Myocyte (in vitro differentiated cells): ENCODE measurements at regions not wholly inside any gene's neighbourhood (a gene's known extent, or its start where the extent isn't known, plus 50 kb on each side); places are given as distances from the start of the nearest gene placed in this dataset.
A peak's percentile ranks its signal among the peaks of the same experiment; 100 is the strongest.

Experiments used
- DNase-seq: peaks from one replicate; pipeline ENCODE4 v3.0.0-alpha.2; 2012; ENCODE audit warnings: low read depth

- no peak for DNase-seq
Observed at GRCh38 chr2:45301307-45302277, 292.3 kb upstream of the SIX2 start.

GRCh38 chr2:45300026-45300750, 290.9 kb upstream of the SIX2 start:
- peak; percentile 18 for DNase-seq

- peak; percentile 77 for DNase-seq
Observed at GRCh38 chr2:45299361-45299760, 290.1 kb upstream of the SIX2 start.

GRCh38 chr2:45293182-45293581, 283.9 kb upstream of the SIX2 start:
- DNase-seq: no peak

- DNase-seq: no peak
Observed at GRCh38 chr2:45291296-45291701, 282.0 kb upstream of the SIX2 start.

GRCh38 chr2:45289997-45290709, 280.9 kb upstream of the SIX2 start:
- no peak for DNase-seq

GRCh38 chr2:45288532-45289417, 279.5 kb upstream of the SIX2 start:
- DNase-seq: no peak

GRCh38 chr2:45287045-45287444, 277.8 kb upstream of the SIX2 start:
- no peak for DNase-seq

- DNase-seq: no peak
Observed at GRCh38 chr2:45285771-45286390, 276.6 kb upstream of the SIX2 start.

GRCh38 chr2:45285311-45285710, 276.1 kb upstream of the SIX2 start:
- DNase-seq: no peak

GRCh38 chr2:45284621-45284995, 275.4 kb upstream of the SIX2 start:
- DNase-seq: no peak

- peak; percentile 84 for DNase-seq
Observed at GRCh38 chr2:45283764-45284620, 274.7 kb upstream of the SIX2 start.

GRCh38 chr2:45282646-45283045, 273.4 kb upstream of the SIX2 start:
- no peak for DNase-seq

- DNase-seq: no peak
Observed at GRCh38 chr2:45281311-45281710, 272.1 kb upstream of the SIX2 start.

- no peak for DNase-seq
Observed at GRCh38 chr2:45280794-45281193, 271.5 kb upstream of the SIX2 start.

GRCh38 chr2:45279356-45279755, 270.1 kb upstream of the SIX2 start:
- DNase-seq: no peak

- peak; percentile 78 for DNase-seq
Observed at GRCh38 chr2:45278365-45279078, 269.3 kb upstream of the SIX2 start.

GRCh38 chr2:45276914-45277313, 267.7 kb upstream of the SIX2 start:
- DNase-seq: peak; percentile 48

- DNase-seq: no peak
Observed at GRCh38 chr2:45275806-45276205, 266.6 kb upstream of the SIX2 start.
